ENCODE measurements at regions not wholly inside any gene's neighbourhood (a gene's known extent, or its start where the extent isn't known, plus 50 kb on each side); places are given as distances from the start of the nearest gene placed in this dataset.

GRCh38 chr6:4320860-4321259 lies 185.5 kb upstream of the ECI2 start:
- ChIA-PET CTCF (no interaction called here), POLR2A (no interaction called here)
- no peaks in the 10 kb centered on the region for H3K36me3 ChIP-seq (ENCODE audit: control insufficient read depth, insufficient read depth, low read length)
- peaks cover 27% of the 10 kb centered on the region for H3K4me1 ChIP-seq (ENCODE audit: control insufficient read depth, insufficient read depth, low read length)
- ATAC-seq (peak; percentile 93), DNase-seq (ENCODE audit: low read depth, low spot score) (peak; percentile 84)
- peak overlapping the region; percentile 80 for H3K27ac ChIP-seq (ENCODE audit: low read length)
- intact Hi-C loops (cut with micrococcal nuclease; ENCODE audit: unreplicated experiment): no loop called here
- BruUV-seq (replicated peaks): no TSS peak
- in situ Hi-C loops (cut with HindIII; ENCODE audit: low pct_unique_long_range_greater_than_20kb, low sequenced_read_pairs): no loop called here
- TF ChIP-seq REST (IDR thresholded peaks at IDR 0.05; ENCODE audit: insufficient read depth in 1 of 2, low read depth in 2 of 2, low read length in 1 of 2) (no peak), POLR2AphosphoS5 (IDR thresholded peaks at IDR 0.05; ENCODE audit: low read depth, low read length) (peak; percentile 80), TCF7L2 (IDR thresholded peaks at IDR 0.05; ENCODE audit: low read depth, low read length) (peak; percentile 97), SIN3A (IDR thresholded peaks at IDR 0.05; ENCODE audit: borderline replicate concordance, insufficient read depth, low read depth, low read length) (no peak)
- no peaks in the 10 kb centered on the region for H3K9me3 ChIP-seq (ENCODE audit: control insufficient read depth, insufficient read depth, low read depth, low read length)
- no peak overlapping the region for H3K4me3 ChIP-seq (ENCODE audit: low read depth in 2 of 2, low read length in 2 of 2)
- no peaks in the 10 kb centered on the region for H3K27me3 ChIP-seq (ENCODE audit: control insufficient read depth, insufficient read depth, low read length)

DNA sequence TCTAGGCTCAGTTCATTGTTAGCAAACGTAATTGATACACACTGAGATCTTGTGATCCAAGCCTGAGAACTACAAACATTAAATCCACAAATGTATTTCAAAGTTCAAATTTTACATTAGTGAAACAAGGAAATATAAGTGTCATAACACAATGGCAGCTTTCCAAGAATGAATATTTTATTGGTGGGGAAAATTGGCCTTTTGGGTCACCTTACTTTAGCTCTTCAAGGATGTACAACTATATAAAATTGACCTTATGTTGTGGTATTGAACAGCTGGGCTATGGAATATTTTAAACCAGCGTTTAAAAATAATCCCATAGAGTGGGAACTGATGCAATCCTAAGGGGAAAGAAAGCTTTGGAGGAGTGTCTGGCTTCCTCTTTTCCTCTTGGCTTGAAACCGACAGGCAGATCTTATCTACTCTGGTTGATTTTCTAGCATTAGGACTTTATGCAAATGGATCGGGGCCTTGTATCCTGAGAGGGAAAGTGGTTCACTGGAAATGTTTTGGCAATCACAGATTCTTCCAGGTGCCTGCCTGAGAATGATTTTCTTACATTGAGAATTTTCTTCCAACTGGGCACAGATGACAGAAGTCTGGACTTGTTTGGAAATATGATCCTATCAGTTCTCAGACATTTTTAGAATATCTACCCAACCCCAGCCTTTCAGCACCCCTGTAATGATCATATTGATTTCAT lies 184.8 kb upstream of the ECI2 start:
- ChIA-PET POLR2A (no interaction called here), CTCF (no interaction called here)
- H3K4me3 ChIP-seq (ENCODE audit: low read depth in 2 of 2, low read length in 2 of 2): no peak overlapping the region
- H3K4me1 ChIP-seq (ENCODE audit: control insufficient read depth, insufficient read depth, low read length): peaks cover 27% of the 10 kb centered on the region
- in situ Hi-C loops (cut with HindIII; ENCODE audit: low pct_unique_long_range_greater_than_20kb, low sequenced_read_pairs) (no loop called here), intact Hi-C loops (cut with micrococcal nuclease; ENCODE audit: unreplicated experiment) (no loop called here)
- no peaks in the 10 kb centered on the region for H3K36me3 ChIP-seq (ENCODE audit: control insufficient read depth, insufficient read depth, low read length)
- DNase-seq (ENCODE audit: low read depth, low spot score) (no peak), ATAC-seq (peak; percentile 59)
- no peaks in the 10 kb centered on the region for H3K9me3 ChIP-seq (ENCODE audit: control insufficient read depth, insufficient read depth, low read depth, low read length)
- no TSS peak for BruUV-seq (replicated peaks)
- H3K27ac ChIP-seq (ENCODE audit: low read length): peak overlapping the region; percentile 80
- H3K27me3 ChIP-seq (ENCODE audit: control insufficient read depth, insufficient read depth, low read length): no peaks in the 10 kb centered on the region
- TF ChIP-seq CTCF (IDR thresholded peaks at IDR 0.05) (no peak), TCF7L2 (IDR thresholded peaks at IDR 0.05; ENCODE audit: low read depth, low read length) (0 out of 2 replicates have a peak, but pooled peaks have one; percentile 34), POLR2AphosphoS5 (IDR thresholded peaks at IDR 0.05; ENCODE audit: low read depth, low read length) (0 out of 2 replicates have a peak, but pooled peaks have one; percentile 7), SIN3A (IDR thresholded peaks at IDR 0.05; ENCODE audit: borderline replicate concordance, insufficient read depth, low read depth, low read length) (no peak), REST (IDR thresholded peaks at IDR 0.05; ENCODE audit: insufficient read depth in 1 of 2, low read depth in 2 of 2, low read length in 1 of 2) (no peak)

Data from Panc1 (cell line).